GM18498 (cell line): ENCODE measurements at regions not wholly inside any gene's neighbourhood (a gene's known extent, or its start where the extent isn't known, plus 50 kb on each side); places are given as distances from the start of the nearest gene placed in this dataset.
"Not testable (repeated sequence)": the region's sequence is repeated elsewhere in the genome, so short reads cannot be mapped to it uniquely, and the experiment has no call there.

Experiments used
- ATAC-seq: cut with Tn5 transposase; IDR thresholded peaks from one replicate; pipeline ENCODE4 v1.9.1; 2021; ENCODE audit warnings: mild to moderate bottlenecking, moderate library complexity; ENCODE audit not compliant: unreplicated experiment

DNA sequence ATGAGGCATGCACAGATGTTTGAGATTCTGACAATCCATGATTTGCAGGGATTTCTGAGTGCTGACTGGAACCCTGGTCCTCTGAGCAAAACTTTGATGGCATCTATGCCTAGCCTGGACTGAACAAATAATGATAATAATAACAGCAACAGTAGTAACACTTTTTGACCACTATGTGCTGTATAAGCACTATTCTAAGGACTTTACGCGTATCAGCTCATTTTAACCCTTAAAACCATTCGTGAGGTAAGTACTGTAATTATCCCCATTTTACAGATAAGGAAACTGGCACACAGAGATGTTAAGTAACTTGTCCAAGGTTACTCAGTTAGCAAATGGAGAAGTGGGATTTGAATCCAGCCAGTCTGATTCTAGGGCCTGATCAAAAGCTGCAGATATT, 168.4 kb downstream of the C11orf91 start:
- ATAC-seq = no peak

DNA sequence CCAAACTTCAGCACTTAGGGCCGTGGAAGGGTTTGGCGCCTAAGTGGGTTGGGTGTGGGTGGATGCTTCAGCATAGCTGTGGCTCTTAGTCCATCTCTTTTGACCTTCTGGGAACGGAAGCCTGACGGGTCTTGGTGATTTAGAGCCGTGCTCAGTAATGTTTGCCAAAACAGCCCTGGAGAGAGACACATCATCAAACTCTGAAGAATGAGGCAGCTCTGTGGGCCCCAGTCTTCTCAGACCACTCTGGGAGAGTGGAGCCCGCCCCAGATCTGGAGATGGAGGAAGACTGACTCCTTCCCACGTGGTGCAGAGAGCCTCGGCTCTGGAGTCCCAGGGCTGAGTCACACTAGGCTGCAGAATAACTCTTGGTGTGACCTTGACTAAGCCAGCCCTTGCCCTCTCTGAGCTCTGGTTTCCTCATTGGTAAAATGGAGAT, 168.9 kb downstream of the C11orf91 start:
- ATAC-seq = no peak

DNA sequence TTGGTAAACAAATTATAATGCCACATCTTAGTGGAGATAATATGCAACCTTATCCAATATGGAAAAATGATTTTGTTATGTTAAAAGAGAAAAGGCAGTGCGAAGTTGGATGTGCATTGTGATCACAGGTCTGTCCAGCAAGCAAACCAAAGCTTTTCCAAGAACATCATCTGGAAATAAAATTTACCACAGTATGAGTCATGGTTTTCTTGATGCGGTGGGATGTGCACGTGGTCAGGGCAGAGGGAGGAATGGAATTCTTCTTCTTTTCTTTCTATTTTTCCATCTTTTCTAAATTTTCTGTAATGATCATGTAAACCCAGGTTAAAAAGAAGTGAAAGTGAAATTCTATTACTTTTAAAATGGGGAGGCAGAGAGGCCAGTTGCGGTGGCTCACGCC, 169.8 kb downstream of the C11orf91 start:
- no peak for ATAC-seq

DNA sequence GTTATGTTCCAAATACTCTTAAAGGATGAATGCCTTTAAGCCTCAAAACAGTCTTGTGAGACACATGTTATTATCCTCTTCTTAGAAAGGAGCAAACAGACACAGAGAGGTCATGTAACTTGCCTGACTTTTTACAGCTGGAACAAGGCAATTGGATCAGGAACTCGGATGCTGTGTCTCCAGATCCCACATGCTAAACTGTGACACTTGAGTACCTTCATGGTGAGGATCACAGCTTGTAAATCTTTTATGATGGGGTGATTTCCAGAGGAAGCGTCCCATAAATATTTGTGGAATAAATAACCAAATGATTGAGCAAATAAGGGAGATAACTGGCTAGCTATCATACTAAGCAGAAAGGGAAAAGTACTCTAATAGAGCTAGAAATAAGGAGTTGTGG, 171.2 kb downstream of the C11orf91 start:
- no peak for ATAC-seq

DNA sequence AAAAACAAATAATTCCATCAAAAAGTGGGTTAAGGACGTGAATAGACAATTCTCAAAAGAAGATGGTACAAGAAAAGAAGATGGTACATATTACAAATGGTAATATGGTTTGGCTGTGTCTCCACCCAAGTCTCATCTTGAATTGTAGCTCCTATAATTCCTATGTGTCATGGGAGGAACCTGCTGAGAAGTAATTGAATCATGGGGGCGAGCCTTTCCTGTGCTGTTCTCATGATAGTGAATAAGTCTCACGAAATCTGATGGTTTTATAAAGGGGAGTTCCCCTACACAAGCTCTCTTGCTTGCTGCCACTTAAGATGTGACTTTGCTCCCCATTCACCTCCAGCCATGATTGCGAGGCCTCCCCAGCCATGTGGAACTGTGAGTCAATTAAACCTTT, 172.9 kb downstream of the C11orf91 start:
- ATAC-seq = not testable (repeated sequence)

DNA sequence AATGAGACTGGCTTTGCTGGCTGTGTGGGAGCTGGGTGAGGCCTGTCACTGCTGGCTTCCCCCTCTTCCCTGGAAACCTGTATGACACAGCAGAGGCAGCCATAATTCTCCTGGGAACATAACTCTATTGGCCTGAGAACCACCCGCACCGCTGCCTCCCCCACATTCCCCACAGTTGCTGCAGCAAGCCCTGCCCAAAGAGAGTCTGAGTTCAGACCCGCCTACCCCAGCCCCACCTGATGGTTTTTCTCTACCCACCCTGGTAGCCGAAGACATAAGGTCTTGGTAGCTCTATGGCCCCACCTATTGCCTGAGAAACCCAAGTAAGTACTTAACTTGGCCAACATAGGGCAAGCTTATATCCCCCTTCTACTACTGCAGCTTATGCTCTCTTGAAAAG, 174.8 kb downstream of the C11orf91 start:
- ATAC-seq = no peak

DNA sequence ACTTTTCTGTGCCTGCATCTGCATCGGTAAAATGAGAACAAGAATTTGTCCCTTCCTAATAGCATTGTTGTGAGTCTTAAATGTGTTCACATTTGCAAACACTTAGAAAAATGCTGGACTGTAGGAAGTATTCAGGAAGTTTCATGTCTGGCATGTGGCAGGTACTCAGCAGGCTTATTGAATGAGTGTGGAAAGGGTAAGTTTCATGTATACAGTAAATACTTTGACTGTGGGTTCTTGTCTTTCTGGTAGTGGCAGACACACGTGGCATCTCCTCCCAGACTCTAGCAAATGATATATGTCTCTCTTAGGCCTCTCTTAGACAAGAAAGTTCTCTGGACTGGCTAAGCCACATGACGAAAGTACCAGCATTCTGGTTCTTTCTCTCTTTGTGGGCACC, 179.2 kb downstream of the C11orf91 start:
- ATAC-seq = no peak

DNA sequence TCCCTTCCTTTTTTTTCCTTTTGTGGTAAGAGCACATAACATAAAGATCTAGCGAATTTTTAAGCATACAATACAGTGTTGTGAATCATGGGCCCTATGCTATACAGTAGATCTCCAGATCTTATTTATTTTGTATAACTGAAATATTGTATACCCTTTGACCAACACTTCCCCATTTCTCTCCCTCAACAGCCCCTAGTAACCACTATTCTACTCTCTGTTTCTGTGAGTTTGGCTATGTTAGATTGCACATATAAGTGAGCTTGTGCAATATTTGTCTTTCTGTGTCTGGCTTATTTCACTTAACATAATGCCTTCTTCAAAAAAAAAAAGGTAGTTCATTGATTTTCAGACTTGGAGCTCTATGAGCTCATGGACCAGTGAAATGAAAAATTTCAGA, 180.5 kb downstream of the C11orf91 start:
- ATAC-seq = no peak

DNA sequence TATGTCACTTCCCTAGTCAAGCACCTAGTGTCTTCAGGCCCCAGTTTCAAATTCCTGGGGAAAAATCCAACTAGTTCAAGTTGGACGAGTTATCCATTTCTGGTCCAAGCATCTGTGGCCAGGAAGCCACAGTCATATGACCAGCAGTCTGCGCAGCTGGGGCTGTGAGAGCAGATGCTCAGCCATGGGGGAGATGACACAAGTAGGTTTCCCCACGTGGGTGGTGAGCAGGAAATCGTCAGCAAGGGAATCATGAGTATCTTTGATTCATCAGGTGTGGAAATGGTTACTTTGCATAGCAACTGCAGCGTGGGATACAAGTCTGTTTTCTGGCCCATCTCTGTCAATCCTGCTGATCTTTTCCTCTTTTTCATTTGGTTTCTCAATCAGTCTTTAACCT, 185.3 kb downstream of the C11orf91 start:
- no peak for ATAC-seq

DNA sequence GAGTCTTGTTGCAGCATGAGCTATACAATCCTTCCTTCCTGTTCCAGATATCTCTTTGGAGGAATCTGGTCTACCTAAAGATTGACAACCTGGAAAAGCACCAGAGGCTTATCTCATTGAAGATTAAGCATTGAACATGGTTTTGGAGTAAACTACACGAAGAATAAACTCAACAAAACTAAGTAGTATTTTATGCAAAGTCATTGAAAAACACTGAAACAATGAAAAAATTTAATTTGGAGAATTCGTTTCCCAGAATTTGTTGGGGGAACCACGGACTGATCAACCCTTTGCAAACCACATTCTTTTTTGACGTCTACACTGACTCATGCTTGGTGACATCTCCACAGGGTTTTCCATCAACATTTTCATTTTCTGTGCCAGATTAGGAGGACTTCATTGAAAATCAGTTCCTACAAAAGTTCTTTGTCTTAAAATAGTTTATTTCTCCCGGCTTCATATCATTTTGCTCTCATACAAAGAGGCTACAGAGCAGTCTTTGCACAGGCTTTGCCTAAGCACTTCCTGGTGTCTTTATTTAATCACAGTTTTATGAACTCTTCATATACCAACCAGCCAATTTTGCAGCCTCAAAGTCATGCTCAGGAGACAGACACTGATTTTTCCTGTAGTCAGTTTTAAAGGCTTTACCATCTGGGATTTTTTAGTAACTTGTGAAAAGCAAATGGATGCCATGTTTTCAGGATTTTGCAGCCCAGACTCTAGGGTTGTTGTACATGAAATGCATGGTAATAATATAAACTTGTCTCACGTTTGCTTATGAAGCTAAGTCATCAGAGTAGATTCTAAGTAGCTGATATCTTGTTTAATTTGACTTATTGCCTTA, 186.3 kb downstream of the C11orf91 start:
- ATAC-seq = no peak

DNA sequence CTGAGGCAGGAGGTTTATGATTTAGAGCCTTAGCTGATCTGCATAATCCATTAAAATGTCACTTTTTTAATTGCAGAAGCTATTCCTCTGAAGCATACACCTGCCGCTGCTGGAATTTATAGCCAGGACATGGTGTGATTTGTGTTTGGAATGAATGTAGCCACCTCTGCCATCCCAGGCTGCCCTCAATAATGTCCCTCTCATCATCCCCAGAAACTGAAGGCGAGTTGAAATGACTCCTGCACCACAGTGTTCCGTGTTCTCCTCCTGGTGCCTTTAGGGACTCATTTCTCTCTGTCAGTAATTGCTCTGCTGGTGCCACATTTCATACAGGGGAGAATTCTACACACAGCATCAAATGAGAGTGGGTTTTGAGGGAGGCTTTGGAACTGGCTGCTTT, 191.0 kb downstream of the C11orf91 start:
- ATAC-seq = no peak

DNA sequence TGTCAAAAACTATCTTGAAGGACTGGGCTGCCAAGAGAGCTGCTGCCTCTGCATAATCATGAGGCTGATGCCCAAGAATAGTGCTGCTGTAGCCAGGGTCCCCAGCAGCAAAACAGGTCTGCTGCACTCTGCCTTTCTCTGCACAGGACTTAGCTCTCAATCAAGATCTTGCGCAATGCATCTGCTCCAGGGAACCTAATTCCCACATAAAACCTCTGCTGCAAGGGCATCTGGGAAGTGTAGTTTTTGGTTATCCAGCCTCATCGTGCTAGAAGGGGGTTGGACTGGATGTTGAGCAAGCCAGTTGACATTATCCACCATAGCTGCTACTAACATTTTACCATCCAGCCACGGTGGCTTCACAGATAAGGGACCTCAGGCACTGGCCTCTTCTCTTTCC, 192.7 kb downstream of the C11orf91 start:
- ATAC-seq = no peak

DNA sequence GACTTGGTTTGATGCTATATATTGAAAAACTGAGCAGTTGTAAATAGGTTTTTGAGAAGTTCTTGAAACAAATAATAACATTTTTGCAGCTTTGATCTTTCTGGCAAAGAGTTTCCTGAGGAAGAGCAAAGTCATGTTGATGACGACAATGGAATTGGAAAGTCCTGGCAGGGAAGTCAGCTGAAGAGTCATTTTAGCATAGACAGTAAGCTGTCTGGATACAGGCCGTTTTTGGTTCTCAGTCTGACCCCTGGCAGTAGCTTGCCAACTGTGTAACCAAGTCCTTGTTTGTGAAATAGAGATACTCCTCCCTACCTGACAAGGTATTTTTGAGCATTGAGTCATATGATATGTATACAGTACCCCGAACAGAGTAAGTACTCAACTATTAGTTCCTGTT, 193.3 kb downstream of the C11orf91 start:
- ATAC-seq = no peak

DNA sequence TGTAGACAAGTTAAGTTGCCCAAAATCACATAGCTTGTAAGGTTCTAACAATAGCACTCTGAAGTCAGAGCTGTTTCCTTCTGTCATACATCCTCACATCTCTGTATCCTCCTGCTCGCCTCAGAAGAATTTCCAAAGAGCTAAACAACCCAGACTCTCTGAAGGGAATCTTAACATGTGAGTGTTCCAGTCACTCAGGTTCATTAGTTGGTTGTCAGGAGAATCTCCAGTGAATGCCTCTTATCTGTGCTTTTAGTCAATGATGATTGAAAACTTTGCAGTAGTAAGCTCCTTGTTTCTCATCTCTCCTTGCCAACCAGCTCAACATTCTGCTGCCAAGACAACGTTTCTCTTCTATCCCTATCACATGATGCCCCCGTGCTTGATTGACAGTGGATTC, 195.5 kb downstream of the C11orf91 start:
- no peak for ATAC-seq

DNA sequence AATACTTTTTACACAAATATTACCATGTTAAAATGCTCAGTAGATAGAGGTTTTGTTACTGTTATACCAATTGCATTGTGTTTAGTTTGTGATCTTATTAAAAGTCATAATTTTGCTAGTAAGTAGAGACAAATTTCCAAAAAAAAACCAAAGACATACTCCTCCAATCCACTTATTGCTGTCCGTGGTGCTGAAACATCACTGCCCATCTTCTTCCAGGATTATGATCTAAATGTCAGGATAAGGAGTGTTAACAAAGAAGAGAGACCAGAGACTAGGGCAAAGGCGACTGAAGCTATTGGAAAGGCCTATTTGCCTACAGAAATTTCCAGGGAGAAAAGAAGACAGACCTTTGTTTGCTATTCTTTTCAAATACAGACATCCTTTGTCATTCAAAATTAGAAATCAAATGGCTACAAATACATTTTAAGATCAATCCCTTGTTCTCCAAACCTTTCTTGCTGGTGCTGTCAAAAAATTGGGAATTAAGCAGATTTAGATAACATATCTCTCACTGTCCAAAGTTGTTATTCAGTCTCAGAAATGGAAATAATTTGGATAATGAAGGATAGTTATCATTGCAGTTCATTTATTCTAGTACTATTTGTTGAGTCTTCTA, 199.7 kb downstream of the C11orf91 start:
- no peak for ATAC-seq

DNA sequence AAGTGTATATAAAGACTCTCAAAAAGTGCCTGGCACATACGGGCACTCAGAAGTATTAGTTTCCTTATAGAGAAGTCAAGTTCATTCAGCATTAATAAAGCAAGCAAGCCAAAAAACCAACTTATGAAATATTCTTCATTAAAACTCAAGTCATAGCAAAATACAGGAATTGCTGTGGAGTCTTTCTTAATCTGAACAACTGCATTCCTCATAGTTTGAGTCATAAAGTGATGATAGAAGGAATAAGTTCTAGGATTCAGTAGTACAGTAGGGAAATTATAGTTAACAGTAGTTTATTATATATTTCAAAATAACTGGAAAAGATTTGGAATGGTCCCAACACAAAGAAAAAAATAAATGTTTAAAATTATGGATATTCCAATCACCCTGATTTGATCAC, 200.3 kb downstream of the C11orf91 start:
- no peak for ATAC-seq

DNA sequence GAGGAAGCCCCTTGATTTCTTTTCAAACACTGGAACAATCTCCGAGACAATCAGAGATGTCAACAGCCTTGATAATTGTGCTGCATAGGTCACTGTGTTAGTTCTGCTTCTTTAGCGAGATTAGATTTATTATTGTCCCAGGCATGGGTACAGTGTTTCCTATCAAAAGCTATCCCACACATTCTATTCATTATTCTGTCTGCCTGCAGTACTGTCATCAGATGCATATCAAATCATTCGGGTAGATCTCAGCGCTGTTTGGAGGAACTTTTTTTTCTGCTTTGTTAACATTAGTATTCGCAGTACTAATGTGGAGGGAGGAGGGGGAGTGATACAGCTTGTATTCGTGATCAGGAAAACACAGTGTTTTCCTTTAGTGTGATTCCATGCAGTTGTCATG, 208.0 kb downstream of the C11orf91 start:
- ATAC-seq = no peak

DNA sequence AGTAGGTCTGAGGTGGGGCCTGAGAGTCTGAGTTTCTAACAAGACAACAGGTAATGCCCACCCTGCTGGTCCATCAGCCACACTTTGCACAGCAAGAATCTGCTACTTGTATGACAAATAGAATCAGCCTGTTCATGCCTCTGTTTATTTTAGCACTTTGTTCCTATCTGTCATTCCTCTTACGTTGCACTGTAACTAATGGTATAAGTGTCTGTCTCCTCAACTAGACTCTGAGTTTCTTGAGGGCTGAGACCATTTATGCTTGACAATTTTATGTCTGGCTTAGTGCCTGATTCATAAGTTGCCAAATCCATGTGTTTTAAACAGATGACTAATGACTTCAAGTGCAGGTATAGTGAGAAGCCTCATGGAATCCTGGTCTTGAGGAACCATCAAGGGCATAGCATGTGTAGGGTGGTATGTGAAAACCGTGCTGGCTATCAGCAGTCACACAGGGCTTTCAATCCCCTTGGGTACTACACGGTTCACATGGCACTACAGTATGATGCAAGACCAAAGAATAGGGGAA, 209.7 kb downstream of the C11orf91 start:
- ATAC-seq = no peak

DNA sequence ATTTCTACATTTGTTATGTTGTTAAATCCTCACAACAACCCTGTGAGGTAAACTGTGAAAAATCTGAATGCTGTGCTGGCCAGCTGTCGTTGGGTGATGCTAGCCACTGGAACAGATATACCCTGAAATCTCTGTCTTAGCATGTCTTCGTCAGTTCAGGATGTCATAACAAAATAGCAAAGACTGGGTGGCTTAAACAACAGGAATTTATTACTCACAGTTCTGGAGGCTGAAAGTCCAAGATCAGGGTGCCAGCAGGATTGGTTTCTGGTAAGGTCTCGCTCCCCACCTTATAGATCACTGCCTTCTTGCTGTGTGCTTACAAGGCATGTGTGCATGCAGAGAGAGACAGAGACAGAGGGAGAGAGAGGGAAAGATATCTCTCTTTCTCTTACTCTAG, 211.7 kb downstream of the C11orf91 start:
- ATAC-seq = no peak

DNA sequence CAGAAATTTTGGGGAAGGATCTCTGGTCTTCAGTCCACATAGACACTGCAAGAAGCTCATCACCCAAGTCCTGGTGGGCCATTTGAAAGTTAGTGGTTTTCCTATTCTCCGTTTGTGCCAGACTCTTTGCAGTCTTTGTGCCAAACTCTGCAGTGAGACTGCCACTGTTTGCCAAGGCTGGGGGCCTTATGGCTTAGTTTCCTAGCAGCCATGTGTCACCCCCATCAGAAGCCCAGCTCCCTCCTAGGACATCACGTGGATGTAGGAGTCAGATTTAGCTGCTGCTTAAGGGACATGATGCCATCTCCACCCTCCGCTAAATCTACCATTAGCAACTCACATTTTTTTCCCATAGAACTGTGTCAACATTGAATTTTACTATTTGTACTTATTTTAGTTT, 220.0 kb downstream of the C11orf91 start:
- no peak for ATAC-seq

DNA sequence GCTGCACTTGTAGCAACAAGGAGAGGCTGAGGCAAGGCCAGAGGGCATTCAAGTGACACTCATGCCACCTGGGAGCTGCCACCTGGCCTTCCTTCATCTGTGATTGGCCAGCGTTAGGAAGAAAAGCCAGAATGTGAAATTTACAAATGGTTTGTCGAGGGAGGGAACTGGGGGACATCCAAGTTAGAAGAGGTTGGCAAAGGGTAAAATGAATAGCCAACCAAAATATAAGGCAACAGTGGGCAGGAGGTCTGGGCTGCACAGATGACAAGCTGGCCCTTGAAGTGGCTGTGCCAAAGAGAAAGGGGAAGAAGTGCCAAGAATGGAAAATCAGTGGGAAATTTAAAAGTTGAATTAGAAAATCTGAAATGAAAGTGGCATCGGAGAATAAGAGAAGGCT, 221.4 kb downstream of the C11orf91 start:
- no peak for ATAC-seq

DNA sequence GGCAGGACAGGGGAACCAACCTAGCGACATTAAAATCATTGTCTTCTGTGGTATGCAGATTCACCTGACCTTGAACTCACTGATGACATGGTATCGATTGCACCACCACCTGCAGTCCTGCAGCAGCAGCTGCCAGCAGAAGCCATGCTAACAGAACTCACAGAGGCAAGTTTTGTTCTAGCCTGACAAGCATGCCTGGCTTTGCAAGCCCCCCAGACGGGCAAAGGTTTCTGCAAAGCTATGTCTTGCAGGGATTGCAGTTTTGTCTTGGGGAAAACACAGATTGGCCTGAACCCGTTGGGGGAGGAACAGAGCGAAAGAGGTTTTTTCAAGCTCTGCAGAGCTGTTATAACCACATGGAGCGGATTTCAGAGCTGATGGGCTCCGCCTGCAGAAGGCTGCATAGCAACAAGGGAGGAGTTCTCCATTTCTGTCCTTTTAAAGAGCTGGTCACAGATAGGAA, 221.0 kb downstream of the HIPK3 start:
- ATAC-seq = no peak
